HL-60 (cell line): ENCODE measurements at regions not wholly inside any gene's neighbourhood (a gene's known extent, or its start where the extent isn't known, plus 50 kb on each side); places are given as distances from the start of the nearest gene placed in this dataset.

Experiments
- CTCF ChIP-seq: IDR thresholded peaks from one replicate; pipeline ENCODE4 v1.5.1; 2011; ENCODE audit warnings: low read length, control low read depth, inconsistent platforms; ENCODE audit not compliant: insufficient read depth
- POLR2AphosphoS5 ChIP-seq: IDR thresholded peaks from 2 replicates; pipeline ENCODE4 v1.6.1; 2012; ENCODE audit warnings: low read depth

DNA sequence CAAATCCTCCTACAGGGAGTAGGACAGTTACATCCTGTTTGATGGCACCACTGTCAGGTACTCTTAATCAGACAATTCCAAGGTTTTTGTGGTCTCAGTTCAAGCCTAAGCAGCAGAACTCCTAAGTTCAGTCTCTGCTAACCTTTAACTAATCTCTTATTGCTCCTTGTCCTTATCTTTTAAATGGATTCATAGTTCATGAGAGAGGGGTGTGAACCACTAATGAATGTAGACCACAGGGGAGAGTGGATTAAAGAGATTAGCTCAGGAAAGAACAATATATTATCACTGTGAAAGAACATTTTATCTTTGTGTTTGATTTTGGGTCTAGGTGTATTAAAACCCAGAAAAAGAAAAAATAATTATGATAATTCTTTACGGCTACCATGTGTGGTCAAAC is 168.9 kb downstream of the DCK start:
- TF ChIP-seq CTCF = no peak
- no peak for TF ChIP-seq POLR2AphosphoS5
